ENCODE measurements at regions not wholly inside any gene's neighbourhood (a gene's known extent, or its start where the extent isn't known, plus 50 kb on each side); places are given as distances from the start of the nearest gene placed in this dataset.

- TF ChIP-seq POLR2A (IDR thresholded peaks at IDR 0.05), result no peak
- TF ChIP-seq, protein P1, sequence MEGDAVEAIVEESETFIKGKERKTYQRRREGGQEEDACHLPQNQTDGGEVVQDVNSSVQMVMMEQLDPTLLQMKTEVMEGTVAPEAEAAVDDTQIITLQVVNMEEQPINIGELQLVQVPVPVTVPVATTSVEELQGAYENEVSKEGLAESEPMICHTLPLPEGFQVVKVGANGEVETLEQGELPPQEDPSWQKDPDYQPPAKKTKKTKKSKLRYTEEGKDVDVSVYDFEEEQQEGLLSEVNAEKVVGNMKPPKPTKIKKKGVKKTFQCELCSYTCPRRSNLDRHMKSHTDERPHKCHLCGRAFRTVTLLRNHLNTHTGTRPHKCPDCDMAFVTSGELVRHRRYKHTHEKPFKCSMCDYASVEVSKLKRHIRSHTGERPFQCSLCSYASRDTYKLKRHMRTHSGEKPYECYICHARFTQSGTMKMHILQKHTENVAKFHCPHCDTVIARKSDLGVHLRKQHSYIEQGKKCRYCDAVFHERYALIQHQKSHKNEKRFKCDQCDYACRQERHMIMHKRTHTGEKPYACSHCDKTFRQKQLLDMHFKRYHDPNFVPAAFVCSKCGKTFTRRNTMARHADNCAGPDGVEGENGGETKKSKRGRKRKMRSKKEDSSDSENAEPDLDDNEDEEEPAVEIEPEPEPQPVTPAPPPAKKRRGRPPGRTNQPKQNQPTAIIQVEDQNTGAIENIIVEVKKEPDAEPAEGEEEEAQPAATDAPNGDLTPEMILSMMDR (IDR thresholded peaks at IDR 0.05), result no peak
Observed at GRCh38 chr5:89268460-89268859, 385.5 kb upstream of the MEF2C start.
